ENCODE measurements at regions not wholly inside any gene's neighbourhood (a gene's known extent, or its start where the extent isn't known, plus 50 kb on each side); places are given as distances from the start of the nearest gene placed in this dataset.

DNA sequence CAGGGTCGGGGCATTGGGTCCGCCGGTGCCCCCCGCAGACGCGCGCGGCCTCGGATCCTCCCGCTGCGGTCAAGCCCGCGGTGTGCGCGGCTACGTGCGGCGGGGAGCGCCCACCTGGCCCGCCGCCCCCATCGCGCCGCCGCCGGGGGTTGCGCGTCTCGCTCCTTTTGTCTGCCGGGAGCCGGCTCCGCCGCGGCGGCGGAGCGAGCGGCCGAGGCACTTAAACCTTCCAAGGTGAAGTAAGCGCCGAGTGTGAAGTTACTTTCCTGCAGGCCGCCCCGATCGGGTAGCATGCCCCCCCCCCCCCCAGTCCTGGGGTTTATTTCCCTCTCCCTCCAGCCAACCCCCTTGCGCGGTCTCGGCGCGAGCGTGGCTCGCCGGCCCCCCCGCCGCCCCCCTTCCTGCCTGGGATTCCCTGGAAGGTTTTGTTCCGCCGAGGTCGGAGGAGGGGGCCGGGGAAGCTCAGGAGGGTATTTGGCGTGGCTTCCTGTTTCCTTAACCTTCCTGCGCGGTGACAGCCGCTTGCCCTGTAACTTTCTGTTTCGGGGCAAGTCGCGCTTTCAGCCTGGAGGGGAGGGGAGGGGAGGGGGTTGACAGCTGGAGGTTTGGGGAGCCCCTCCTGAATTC lies 56.6 kb upstream of the GSE1 start (continued):
- TF ChIP-seq, protein P1, sequence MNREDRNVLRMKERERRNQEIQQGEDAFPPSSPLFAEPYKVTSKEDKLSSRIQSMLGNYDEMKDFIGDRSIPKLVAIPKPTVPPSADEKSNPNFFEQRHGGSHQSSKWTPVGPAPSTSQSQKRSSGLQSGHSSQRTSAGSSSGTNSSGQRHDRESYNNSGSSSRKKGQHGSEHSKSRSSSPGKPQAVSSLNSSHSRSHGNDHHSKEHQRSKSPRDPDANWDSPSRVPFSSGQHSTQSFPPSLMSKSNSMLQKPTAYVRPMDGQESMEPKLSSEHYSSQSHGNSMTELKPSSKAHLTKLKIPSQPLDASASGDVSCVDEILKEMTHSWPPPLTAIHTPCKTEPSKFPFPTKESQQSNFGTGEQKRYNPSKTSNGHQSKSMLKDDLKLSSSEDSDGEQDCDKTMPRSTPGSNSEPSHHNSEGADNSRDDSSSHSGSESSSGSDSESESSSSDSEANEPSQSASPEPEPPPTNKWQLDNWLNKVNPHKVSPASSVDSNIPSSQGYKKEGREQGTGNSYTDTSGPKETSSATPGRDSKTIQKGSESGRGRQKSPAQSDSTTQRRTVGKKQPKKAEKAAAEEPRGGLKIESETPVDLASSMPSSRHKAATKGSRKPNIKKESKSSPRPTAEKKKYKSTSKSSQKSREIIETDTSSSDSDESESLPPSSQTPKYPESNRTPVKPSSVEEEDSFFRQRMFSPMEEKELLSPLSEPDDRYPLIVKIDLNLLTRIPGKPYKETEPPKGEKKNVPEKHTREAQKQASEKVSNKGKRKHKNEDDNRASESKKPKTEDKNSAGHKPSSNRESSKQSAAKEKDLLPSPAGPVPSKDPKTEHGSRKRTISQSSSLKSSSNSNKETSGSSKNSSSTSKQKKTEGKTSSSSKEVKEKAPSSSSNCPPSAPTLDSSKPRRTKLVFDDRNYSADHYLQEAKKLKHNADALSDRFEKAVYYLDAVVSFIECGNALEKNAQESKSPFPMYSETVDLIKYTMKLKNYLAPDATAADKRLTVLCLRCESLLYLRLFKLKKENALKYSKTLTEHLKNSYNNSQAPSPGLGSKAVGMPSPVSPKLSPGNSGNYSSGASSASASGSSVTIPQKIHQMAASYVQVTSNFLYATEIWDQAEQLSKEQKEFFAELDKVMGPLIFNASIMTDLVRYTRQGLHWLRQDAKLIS (CRISPR knock-in tag; IDR thresholded peaks at IDR 0.05): no peak
- no peak for TF ChIP-seq ZNF616 (CRISPR knock-in tag; IDR thresholded peaks at IDR 0.05; ENCODE audit: low read depth)
- TF ChIP-seq RBM39 (IDR thresholded peaks at IDR 0.05; ENCODE audit: low read depth, low read length, poor library complexity, severe bottlenecking): no peak
- TF ChIP-seq, protein P2, sequence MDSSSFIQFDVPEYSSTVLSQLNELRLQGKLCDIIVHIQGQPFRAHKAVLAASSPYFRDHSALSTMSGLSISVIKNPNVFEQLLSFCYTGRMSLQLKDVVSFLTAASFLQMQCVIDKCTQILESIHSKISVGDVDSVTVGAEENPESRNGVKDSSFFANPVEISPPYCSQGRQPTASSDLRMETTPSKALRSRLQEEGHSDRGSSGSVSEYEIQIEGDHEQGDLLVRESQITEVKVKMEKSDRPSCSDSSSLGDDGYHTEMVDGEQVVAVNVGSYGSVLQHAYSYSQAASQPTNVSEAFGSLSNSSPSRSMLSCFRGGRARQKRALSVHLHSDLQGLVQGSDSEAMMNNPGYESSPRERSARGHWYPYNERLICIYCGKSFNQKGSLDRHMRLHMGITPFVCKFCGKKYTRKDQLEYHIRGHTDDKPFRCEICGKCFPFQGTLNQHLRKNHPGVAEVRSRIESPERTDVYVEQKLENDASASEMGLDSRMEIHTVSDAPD (CRISPR knock-in tag; IDR thresholded peaks at IDR 0.05): no peak
- TF ChIP-seq, protein P3, sequence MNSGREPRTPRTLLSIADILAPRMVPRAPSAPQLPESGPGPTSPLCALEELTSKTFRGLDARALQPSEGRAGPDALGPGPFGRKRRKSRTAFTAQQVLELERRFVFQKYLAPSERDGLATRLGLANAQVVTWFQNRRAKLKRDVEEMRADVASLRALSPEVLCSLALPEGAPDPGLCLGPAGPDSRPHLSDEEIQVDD (CRISPR knock-in tag; IDR thresholded peaks at IDR 0.05; ENCODE audit: borderline replicate concordance): no peak
- TF ChIP-seq ZNF678 (CRISPR knock-in tag; IDR thresholded peaks at IDR 0.05): no peak
- TF ChIP-seq ZNF34 (CRISPR knock-in tag; IDR thresholded peaks at IDR 0.05; ENCODE audit: borderline replicate concordance): no peak
- TF ChIP-seq SAP130 (CRISPR knock-in tag; IDR thresholded peaks at IDR 0.05; ENCODE audit: low read depth): peak; percentile 68
- TF ChIP-seq THYN1 (CRISPR knock-in tag; IDR thresholded peaks at IDR 0.05; ENCODE audit: borderline replicate concordance, low read depth): no peak
- TF ChIP-seq STAT5B (CRISPR knock-in tag; IDR thresholded peaks at IDR 0.05): no peak
- TF ChIP-seq, protein P4, sequence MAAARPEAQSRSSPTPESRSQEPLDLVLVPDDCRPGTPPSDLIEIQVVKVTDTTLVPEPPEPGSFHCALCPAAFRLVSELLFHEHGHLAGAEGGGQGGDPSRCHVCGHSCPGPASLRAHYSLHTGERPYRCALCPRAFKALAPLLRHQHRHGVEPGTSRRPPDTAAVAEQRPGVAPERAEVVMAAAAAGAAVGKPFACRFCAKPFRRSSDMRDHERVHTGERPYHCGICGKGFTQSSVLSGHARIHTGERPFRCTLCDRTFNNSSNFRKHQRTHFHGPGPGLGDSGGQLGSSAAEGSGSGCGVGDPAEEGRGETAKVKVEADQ (CRISPR knock-in tag; IDR thresholded peaks at IDR 0.05; ENCODE audit: borderline replicate concordance): no peak
- peak; percentile 65; the same call in 1 of the 2 replicates for TF ChIP-seq PCBP1 (IDR thresholded peaks at IDR 0.05; ENCODE audit: borderline replicate concordance, low read depth, low read length)
- TF ChIP-seq ZNF441 (CRISPR knock-in tag; IDR thresholded peaks at IDR 0.05; ENCODE audit: borderline replicate concordance): no peak
- no peak for TF ChIP-seq ZNF768 (CRISPR knock-in tag; IDR thresholded peaks at IDR 0.05)
- no peak for TF ChIP-seq GLI4 (CRISPR knock-in tag; IDR thresholded peaks at IDR 0.05; ENCODE audit: borderline replicate concordance)
- TF ChIP-seq NFYC (CRISPR knock-in tag; IDR thresholded peaks at IDR 0.05): no peak
- no peak for TF ChIP-seq WIZ (CRISPR knock-in tag; IDR thresholded peaks at IDR 0.05)
- no peak for TF ChIP-seq ZNF737 (CRISPR knock-in tag; IDR thresholded peaks at IDR 0.05; ENCODE audit: borderline replicate concordance)
- TF ChIP-seq IKZF1 (IDR thresholded peaks at IDR 0.05): no peak
- TF ChIP-seq FOXA3 (CRISPR knock-in tag; IDR thresholded peaks at IDR 0.05): no peak
- no peak for TF ChIP-seq NPAS2 (CRISPR knock-in tag; IDR thresholded peaks at IDR 0.05; ENCODE audit: borderline replicate concordance)
